ENCODE measurements at regions not wholly inside any gene's neighbourhood (a gene's known extent, or its start where the extent isn't known, plus 50 kb on each side); places are given as distances from the start of the nearest gene placed in this dataset.

GRCh38 chr6:91420243-91420642 is 833.4 kb upstream of the MAP3K7 start:
- TF ChIP-seq POLR2A (IDR thresholded peaks at IDR 0.05) (no peak), CTCF (IDR thresholded peaks at IDR 0.05) (no peak)
- ATAC-seq = no peak
- 12 to 28% methylated on average over 1 of the region's 1 CpG for WGBS, 2 donors

GRCh38 chr6:91415031-91415605 is 828.2 kb upstream of the MAP3K7 start:
- intact Hi-C loops (cut with DNase I) = no loop called here
- 31 to 35% methylated on average over 4 of the region's 4 CpGs for WGBS, 2 donors
- ATAC-seq = no peak
- H3K27me3 ChIP-seq = no peaks in the 10 kb centered on the region
- H3K27ac ChIP-seq = no peak overlapping the region
- H3K4me3 ChIP-seq = no peak overlapping the region
- no peaks in the 10 kb centered on the region for H3K36me3 ChIP-seq (replicated peaks in 1 of 2; ENCODE audit: insufficient read depth in 1 of 2, low read depth in 2 of 2)
- TF ChIP-seq CTCF (IDR thresholded peaks at IDR 0.05) = no peak
- TF ChIP-seq POLR2A (IDR thresholded peaks at IDR 0.05) = no peak
- H3K4me1 ChIP-seq = no peaks in the 10 kb centered on the region
- H3K9me3 ChIP-seq = no peaks in the 10 kb centered on the region
- no peak for DNase-seq

More at GRCh38 chr6:91420243-91420642, 833.4 kb upstream of the MAP3K7 start:
- intact Hi-C loops (cut with DNase I) = no loop called here
- no peaks in the 10 kb centered on the region for H3K4me1 ChIP-seq
- DNase-seq = no peak
- no peaks in the 10 kb centered on the region for H3K27me3 ChIP-seq
- no peak overlapping the region for H3K27ac ChIP-seq
- no peaks in the 10 kb centered on the region for H3K36me3 ChIP-seq (replicated peaks in 1 of 2; ENCODE audit: insufficient read depth in 1 of 2, low read depth in 2 of 2)
- H3K4me3 ChIP-seq = no peak overlapping the region
- no peaks in the 10 kb centered on the region for H3K9me3 ChIP-seq

- H3K27ac ChIP-seq = no peak overlapping the region
- H3K36me3 ChIP-seq (replicated peaks in 1 of 2; ENCODE audit: insufficient read depth in 1 of 2, low read depth in 2 of 2) = no peaks in the 10 kb centered on the region
- DNase-seq (no peak), ATAC-seq (no peak)
- no peaks in the 10 kb centered on the region for H3K9me3 ChIP-seq
- no peak for TF ChIP-seq POLR2A (IDR thresholded peaks at IDR 0.05)
- TF ChIP-seq CTCF (IDR thresholded peaks at IDR 0.05) = no peak
- H3K27me3 ChIP-seq = no peaks in the 10 kb centered on the region
- WGBS, 2 donors = 51 to 56% methylated on average over 3 of the region's 3 CpGs
- intact Hi-C loops (cut with DNase I) = no loop called here
- no peaks in the 10 kb centered on the region for H3K4me1 ChIP-seq
- H3K4me3 ChIP-seq = no peak overlapping the region
These were observed 825.7 kb upstream of the MAP3K7 start for GRCh38 chr6:91412532-91412931.

GRCh38 chr6:91407706-91408105 is 820.8 kb upstream of the MAP3K7 start:
- WGBS, 2 donors = 57 to 66% methylated on average over 3 of the region's 3 CpGs
- Histone ChIP-seq H3K27me3 (no peaks in the 10 kb centered on the region), H3K4me3 (no peak overlapping the region), H3K27ac (no peak overlapping the region), H3K4me1 (no peaks in the 10 kb centered on the region), H3K36me3 (replicated peaks in 1 of 2; ENCODE audit: insufficient read depth in 1 of 2, low read depth in 2 of 2) (no peaks in the 10 kb centered on the region), H3K9me3 (no peaks in the 10 kb centered on the region)
- DNase-seq (no peak), ATAC-seq (no peak)
- intact Hi-C loops (cut with DNase I) = no loop called here
- TF ChIP-seq POLR2A (IDR thresholded peaks at IDR 0.05) (no peak), CTCF (IDR thresholded peaks at IDR 0.05) (no peak)

GRCh38 chr6:91392951-91393350 is 806.1 kb upstream of the MAP3K7 start:
- Histone ChIP-seq H3K9me3 (no peaks in the 10 kb centered on the region), H3K27ac (no peak overlapping the region), H3K4me3 (no peak overlapping the region), H3K4me1 (no peaks in the 10 kb centered on the region), H3K36me3 (replicated peaks in 1 of 2; ENCODE audit: insufficient read depth in 1 of 2, low read depth in 2 of 2) (no peaks in the 10 kb centered on the region), H3K27me3 (no peaks in the 10 kb centered on the region)
- ATAC-seq (no peak), DNase-seq (no peak)
- no peak for TF ChIP-seq POLR2A (IDR thresholded peaks at IDR 0.05)
- no peak for TF ChIP-seq CTCF (IDR thresholded peaks at IDR 0.05)
- intact Hi-C loops (cut with DNase I) = no loop called here

All from body of pancreas (tissue), 4 donors.